ENCODE measurements at regions not wholly inside any gene's neighbourhood (a gene's known extent, or its start where the extent isn't known, plus 50 kb on each side); places are given as distances from the start of the nearest gene placed in this dataset.

DNA sequence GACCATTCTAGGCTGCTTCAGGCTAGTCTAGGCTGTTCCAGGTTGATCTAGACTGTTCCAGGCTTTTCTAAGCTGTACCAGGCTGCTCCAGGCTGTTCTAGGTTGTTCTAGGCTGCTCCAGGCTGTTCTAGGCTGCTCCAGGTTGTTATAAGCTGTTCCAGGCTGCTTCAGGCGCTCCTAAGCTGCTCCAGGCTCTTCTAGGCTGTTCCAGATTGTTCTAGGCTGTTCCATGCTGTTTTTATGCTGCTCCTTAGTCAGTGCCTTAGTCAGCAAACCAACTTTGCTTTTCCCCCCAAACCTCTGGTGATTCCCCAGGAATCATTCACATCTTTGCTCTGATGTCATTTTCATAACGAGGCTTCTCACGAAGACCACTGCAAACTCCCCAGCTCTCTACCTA is 171.4 kb upstream of the GALNT2 start:
- TF ChIP-seq, protein P1, sequence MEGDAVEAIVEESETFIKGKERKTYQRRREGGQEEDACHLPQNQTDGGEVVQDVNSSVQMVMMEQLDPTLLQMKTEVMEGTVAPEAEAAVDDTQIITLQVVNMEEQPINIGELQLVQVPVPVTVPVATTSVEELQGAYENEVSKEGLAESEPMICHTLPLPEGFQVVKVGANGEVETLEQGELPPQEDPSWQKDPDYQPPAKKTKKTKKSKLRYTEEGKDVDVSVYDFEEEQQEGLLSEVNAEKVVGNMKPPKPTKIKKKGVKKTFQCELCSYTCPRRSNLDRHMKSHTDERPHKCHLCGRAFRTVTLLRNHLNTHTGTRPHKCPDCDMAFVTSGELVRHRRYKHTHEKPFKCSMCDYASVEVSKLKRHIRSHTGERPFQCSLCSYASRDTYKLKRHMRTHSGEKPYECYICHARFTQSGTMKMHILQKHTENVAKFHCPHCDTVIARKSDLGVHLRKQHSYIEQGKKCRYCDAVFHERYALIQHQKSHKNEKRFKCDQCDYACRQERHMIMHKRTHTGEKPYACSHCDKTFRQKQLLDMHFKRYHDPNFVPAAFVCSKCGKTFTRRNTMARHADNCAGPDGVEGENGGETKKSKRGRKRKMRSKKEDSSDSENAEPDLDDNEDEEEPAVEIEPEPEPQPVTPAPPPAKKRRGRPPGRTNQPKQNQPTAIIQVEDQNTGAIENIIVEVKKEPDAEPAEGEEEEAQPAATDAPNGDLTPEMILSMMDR (IDR thresholded peaks at IDR 0.05), result no peak
- H3K27me3 ChIP-seq, result no peaks in the 10 kb centered on the region
- no peak overlapping the region for H3K27ac ChIP-seq
- no peak overlapping the region for H3K4me3 ChIP-seq
- no peak for DNase-seq (ENCODE audit: low spot score)
- no peaks in the 10 kb centered on the region for H3K4me1 ChIP-seq
- no peaks in the 10 kb centered on the region for H3K9me3 ChIP-seq
- no peaks in the 10 kb centered on the region for H3K36me3 ChIP-seq

- TF ChIP-seq, protein P1 (IDR thresholded peaks at IDR 0.05), result no peak
- DNase-seq (ENCODE audit: low spot score), result no peak
- Histone ChIP-seq H3K27ac (no peak overlapping the region), H3K9me3 (no peaks in the 10 kb centered on the region), H3K4me3 (no peak overlapping the region), H3K27me3 (no peaks in the 10 kb centered on the region), H3K36me3 (no peaks in the 10 kb centered on the region), H3K4me1 (no peaks in the 10 kb centered on the region)
These were observed 170.7 kb upstream of the GALNT2 start for GRCh38 chr1:229896306-229896705.

DNA sequence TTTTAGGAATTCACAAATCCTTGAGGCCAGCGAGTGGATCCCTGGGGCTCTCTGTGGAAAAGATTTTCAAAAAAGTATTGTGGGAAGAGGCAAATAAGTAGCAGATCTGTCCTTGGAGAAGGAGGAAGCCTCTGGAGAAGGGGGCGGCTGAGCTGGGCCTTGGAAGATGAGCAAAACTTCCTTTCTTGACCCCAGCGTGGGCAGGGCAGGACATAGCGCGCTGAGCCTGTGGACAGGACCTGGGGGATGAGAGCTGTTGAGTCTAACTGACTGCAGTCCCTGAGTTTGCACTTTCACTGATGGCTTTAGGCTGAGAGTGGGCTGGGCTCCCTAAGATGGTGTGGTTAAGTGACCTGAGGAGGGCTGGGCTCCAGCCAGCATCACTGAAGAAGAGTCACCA is 170.2 kb upstream of the GALNT2 start:
- Histone ChIP-seq H3K27ac (no peak overlapping the region), H3K36me3 (no peaks in the 10 kb centered on the region), H3K4me3 (no peak overlapping the region), H3K9me3 (no peaks in the 10 kb centered on the region), H3K4me1 (no peaks in the 10 kb centered on the region), H3K27me3 (no peaks in the 10 kb centered on the region)
- DNase-seq (ENCODE audit: low spot score), result no peak
- TF ChIP-seq, protein P1 (IDR thresholded peaks at IDR 0.05), result no peak

GRCh38 chr1:229897501-229897900 is 169.5 kb upstream of the GALNT2 start:
- Histone ChIP-seq H3K36me3 (no peaks in the 10 kb centered on the region), H3K4me1 (no peaks in the 10 kb centered on the region), H3K9me3 (no peaks in the 10 kb centered on the region), H3K27me3 (no peaks in the 10 kb centered on the region), H3K27ac (no peak overlapping the region), H3K4me3 (no peak overlapping the region)
- no peak for DNase-seq (ENCODE audit: low spot score)
- TF ChIP-seq, protein P1 (IDR thresholded peaks at IDR 0.05), result no peak

GRCh38 chr1:229900220-229900619 is 166.8 kb upstream of the GALNT2 start:
- TF ChIP-seq, protein P1 (IDR thresholded peaks at IDR 0.05), result no peak
- no peak for DNase-seq (ENCODE audit: low spot score)
- no peaks in the 10 kb centered on the region for H3K9me3 ChIP-seq

DNA sequence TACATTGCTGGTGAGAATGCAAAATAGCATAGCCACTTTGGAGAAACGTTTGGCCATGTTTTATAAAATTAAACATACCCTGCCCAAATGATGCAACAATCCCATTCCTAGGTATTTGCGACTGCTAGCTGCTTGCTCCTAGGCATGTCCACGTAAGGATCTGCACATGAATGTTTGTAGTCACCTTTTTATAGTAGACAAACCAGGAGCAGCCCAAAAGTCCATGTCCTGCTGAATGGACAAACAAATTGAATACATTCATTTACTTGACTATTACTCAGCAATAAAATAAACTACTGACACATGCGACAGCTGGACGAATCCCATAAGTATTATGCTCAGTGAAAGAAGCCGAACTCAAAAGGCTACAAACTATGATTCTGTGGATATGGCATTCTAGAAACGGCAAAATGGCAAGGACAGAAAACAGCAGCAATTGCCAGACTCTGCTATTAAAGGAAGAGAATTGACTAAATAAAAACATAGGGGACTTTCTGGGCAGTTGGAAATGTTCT is 161.9 kb upstream of the GALNT2 start:
- Histone ChIP-seq H3K27me3 (no peaks in the 10 kb centered on the region), H3K36me3 (no peaks in the 10 kb centered on the region), H3K4me3 (no peak overlapping the region), H3K9me3 (no peaks in the 10 kb centered on the region), H3K27ac (no peak overlapping the region), H3K4me1 (no peaks in the 10 kb centered on the region)
- TF ChIP-seq, protein P1 (IDR thresholded peaks at IDR 0.05), result no peak
- no peak for DNase-seq (ENCODE audit: low spot score)

More at GRCh38 chr1:229900220-229900619, 166.8 kb upstream of the GALNT2 start:
- no peak overlapping the region for H3K27ac ChIP-seq
- no peak overlapping the region for H3K4me3 ChIP-seq
- H3K36me3 ChIP-seq, result no peaks in the 10 kb centered on the region
- H3K4me1 ChIP-seq, result no peaks in the 10 kb centered on the region
- no peaks in the 10 kb centered on the region for H3K27me3 ChIP-seq

Data from right atrium auricular region (tissue), 2 donors.